ENCODE measurements at regions not wholly inside any gene's neighbourhood (a gene's known extent, or its start where the extent isn't known, plus 50 kb on each side); places are given as distances from the start of the nearest gene placed in this dataset.

DNA sequence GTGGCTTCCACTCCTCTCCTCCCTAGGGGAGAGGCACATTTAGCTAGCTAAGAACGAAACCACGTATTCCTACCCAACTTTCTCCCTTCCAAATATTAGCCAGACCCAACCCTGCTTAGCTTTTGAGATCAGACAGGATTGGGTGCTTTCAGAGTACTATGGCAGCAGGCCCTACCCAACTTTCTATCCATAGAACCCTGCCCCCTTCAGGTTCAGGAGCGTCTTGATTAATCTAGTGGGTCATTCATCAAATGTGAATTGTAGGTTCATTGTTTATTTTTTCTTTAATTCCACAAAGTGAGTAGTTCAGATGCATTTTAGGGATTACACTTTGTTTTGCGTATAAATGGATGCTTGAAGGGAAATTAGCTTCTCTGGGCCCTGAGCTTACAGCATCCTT, 188.3 kb downstream of the MIB1 start:
- no peak for TF ChIP-seq CTCF (IDR thresholded peaks at IDR 0.05; ENCODE audit: unreplicated experiment)

GRCh38 chr18:21930177-21930576, 189.6 kb downstream of the MIB1 start:
- no peaks in the 10 kb centered on the region for H3K9me3 Mint-ChIP-seq (ENCODE audit: unreplicated experiment)

More for the DNA sequence above, 188.3 kb downstream of the MIB1 start:
- Mint-ChIP-seq H3K4me3 (ENCODE audit: unreplicated experiment) (no peak overlapping the region), H3K27ac (ENCODE audit: unreplicated experiment) (no peak overlapping the region), H3K4me1 (ENCODE audit: unreplicated experiment) (peaks cover 2% of the 10 kb centered on the region), H3K9me3 (ENCODE audit: unreplicated experiment) (no peaks in the 10 kb centered on the region), H3K27me3 (ENCODE audit: unreplicated experiment) (no peaks in the 10 kb centered on the region), H3K36me3 (ENCODE audit: low read depth, unreplicated experiment) (no peaks in the 10 kb centered on the region)
- DNase-seq (ENCODE audit: low spot score), result no peak

DNA sequence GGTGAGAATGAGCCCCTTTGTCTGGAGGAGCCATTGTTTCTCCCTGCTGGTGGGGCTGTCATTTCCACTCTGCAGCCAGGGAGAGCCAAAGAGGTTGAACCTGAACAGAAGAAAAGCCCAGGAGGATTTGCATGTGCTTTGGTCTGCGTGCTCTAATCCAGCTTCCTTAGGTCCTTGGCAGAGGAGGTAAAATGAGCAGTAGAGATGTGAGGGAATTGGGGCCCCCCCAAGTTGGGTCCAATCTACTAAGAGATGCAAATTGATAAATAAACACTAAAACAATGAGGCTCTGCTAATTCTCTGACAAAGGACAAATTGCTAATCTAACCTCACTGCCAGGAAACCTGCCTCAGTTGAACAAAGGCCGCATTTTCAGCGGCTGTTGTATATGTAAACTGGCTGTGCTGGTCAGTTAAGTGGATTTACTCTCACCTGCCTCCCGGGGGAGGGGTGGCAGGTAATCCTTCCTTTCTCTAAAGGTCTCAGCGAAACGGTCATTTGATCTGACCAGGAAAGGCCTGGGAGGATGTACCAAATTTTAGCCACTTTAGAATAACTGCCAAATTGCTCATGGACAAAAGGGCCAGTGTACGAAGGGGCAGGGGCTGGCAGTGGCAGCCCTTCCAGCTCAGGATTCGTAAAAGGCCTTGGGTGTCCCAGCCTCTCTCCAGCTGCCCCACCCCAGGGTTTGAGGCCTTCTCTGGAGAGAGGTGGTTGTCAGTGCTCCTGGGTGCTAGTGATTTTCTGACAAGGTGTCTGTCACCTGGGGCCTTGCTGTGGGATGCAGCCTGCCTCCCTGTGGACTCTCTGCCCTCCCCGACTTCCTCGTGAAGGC, 193.6 kb downstream of the MIB1 start:
- Mint-ChIP-seq H3K27me3 (ENCODE audit: unreplicated experiment) (peaks cover 3% of the 10 kb centered on the region), H3K27ac (ENCODE audit: unreplicated experiment) (no peak overlapping the region), H3K36me3 (ENCODE audit: low read depth, unreplicated experiment) (no peaks in the 10 kb centered on the region), H3K4me1 (ENCODE audit: unreplicated experiment) (peaks cover 4% of the 10 kb centered on the region), H3K9me3 (ENCODE audit: unreplicated experiment) (no peaks in the 10 kb centered on the region), H3K4me3 (ENCODE audit: unreplicated experiment) (no peak overlapping the region)
- TF ChIP-seq CTCF (IDR thresholded peaks at IDR 0.05; ENCODE audit: unreplicated experiment), result no peak
- DNase-seq (ENCODE audit: low spot score), result no peak

More at GRCh38 chr18:21930177-21930576, 189.6 kb downstream of the MIB1 start:
- H3K27me3 Mint-ChIP-seq (ENCODE audit: unreplicated experiment), result peaks cover 1% of the 10 kb centered on the region
- H3K36me3 Mint-ChIP-seq (ENCODE audit: low read depth, unreplicated experiment), result no peaks in the 10 kb centered on the region
- H3K27ac Mint-ChIP-seq (ENCODE audit: unreplicated experiment), result no peak overlapping the region
- H3K4me3 Mint-ChIP-seq (ENCODE audit: unreplicated experiment), result no peak overlapping the region
- no peak for TF ChIP-seq CTCF (IDR thresholded peaks at IDR 0.05; ENCODE audit: unreplicated experiment)
- H3K4me1 Mint-ChIP-seq (ENCODE audit: unreplicated experiment), result peaks cover 4% of the 10 kb centered on the region
- DNase-seq (ENCODE audit: low spot score), result no peak

DNA sequence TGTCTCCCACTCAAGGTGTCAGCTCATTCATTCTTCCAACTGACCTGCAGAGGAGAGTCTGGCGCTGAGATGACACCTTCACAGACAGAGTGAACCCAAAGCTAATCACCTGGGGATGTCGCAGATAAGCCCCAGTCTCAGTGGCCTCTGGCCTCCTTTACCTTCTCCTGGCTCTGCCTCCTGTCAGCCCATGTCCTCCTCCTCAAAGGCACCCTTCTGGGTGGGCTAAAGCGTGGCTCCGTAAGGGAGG, 194.1 kb downstream of the MIB1 start:
- Mint-ChIP-seq H3K27me3 (ENCODE audit: unreplicated experiment) (peaks cover 3% of the 10 kb centered on the region), H3K27ac (ENCODE audit: unreplicated experiment) (no peak overlapping the region), H3K9me3 (ENCODE audit: unreplicated experiment) (no peaks in the 10 kb centered on the region), H3K36me3 (ENCODE audit: low read depth, unreplicated experiment) (no peaks in the 10 kb centered on the region), H3K4me3 (ENCODE audit: unreplicated experiment) (no peak overlapping the region), H3K4me1 (ENCODE audit: unreplicated experiment) (peaks cover 4% of the 10 kb centered on the region)
- TF ChIP-seq CTCF (IDR thresholded peaks at IDR 0.05; ENCODE audit: unreplicated experiment), result no peak
- DNase-seq (ENCODE audit: low spot score), result no peak

- DNase-seq (ENCODE audit: low spot score), result no peak
- Mint-ChIP-seq H3K4me3 (ENCODE audit: unreplicated experiment) (no peak overlapping the region), H3K27ac (ENCODE audit: unreplicated experiment) (no peak overlapping the region)
These were observed 202.9 kb downstream of the MIB1 start for GRCh38 chr18:21943456-21943855.

More at GRCh38 chr18:21943456-21943855, 202.9 kb downstream of the MIB1 start:
- no peak for TF ChIP-seq CTCF (IDR thresholded peaks at IDR 0.05; ENCODE audit: unreplicated experiment)
- H3K36me3 Mint-ChIP-seq (ENCODE audit: low read depth, unreplicated experiment), result no peaks in the 10 kb centered on the region
- no peaks in the 10 kb centered on the region for H3K9me3 Mint-ChIP-seq (ENCODE audit: unreplicated experiment)
- no peaks in the 10 kb centered on the region for H3K27me3 Mint-ChIP-seq (ENCODE audit: unreplicated experiment)
- H3K4me1 Mint-ChIP-seq (ENCODE audit: unreplicated experiment), result peaks cover 6% of the 10 kb centered on the region
